MCF 10A (cell line): ENCODE measurements at regions not wholly inside any gene's neighbourhood (a gene's known extent, or its start where the extent isn't known, plus 50 kb on each side); places are given as distances from the start of the nearest gene placed in this dataset.

Source experiments
- BruUV-seq: library from RNA; stranded (reverse); fragments of 400-500 nt; replicated peaks from 2 replicates; lab custom pipeline; 2021; lab: Mats Ljungman, UMichigan
- CTCF ChIA-PET: fragments of 300-600 bp; sonication (Branson Sonifier 250); formaldehyde crosslinking; extraction: SDS; loops from one replicate; lab custom pipeline; 2021; ENCODE audit warnings: antibody characterized with exemption, inconsistent platforms; lab: Yijun Ruan, JAX
- POLR2A ChIA-PET: fragments of 300-600, 350-650 bp; sonication (Branson Sonifier 250); formaldehyde crosslinking; extraction: SDS; loops from one replicate; lab custom pipeline; 2020; ENCODE audit warnings: antibody characterized with exemption, inconsistent platforms; lab: Yijun Ruan, JAX
- DNase-seq: peaks from one replicate; pipeline ENCODE4 v3.0.0-alpha.2; 2018; ENCODE audit not compliant: unreplicated experiment
- H3K27ac Mint-ChIP-seq: one replicate; pipeline ENCODE4 v1.8.0; 2022; ENCODE audit warnings: mild to moderate bottlenecking, low read depth, mixed read lengths; ENCODE audit not compliant: unreplicated experiment
- H3K27me3 Mint-ChIP-seq: one replicate; pipeline ENCODE4 v1.8.0; 2022; ENCODE audit warnings: mixed read lengths; ENCODE audit not compliant: insufficient read depth, unreplicated experiment
- H3K36me3 Mint-ChIP-seq: one replicate; pipeline ENCODE4 v1.8.0; 2022; ENCODE audit warnings: mild to moderate bottlenecking, moderate library complexity, mixed read lengths; ENCODE audit not compliant: insufficient read depth, unreplicated experiment
- H3K4me1 Mint-ChIP-seq: one replicate; pipeline ENCODE4 v1.8.0; 2022; ENCODE audit warnings: mixed read lengths; ENCODE audit not compliant: insufficient read depth, unreplicated experiment
- H3K4me3 Mint-ChIP-seq: one replicate; pipeline ENCODE4 v1.8.0; 2022; ENCODE audit warnings: mild to moderate bottlenecking, moderate library complexity, mixed read lengths; ENCODE audit not compliant: unreplicated experiment
- H3K9me3 Mint-ChIP-seq: one replicate; pipeline ENCODE4 v1.8.0; 2022; ENCODE audit warnings: mixed read lengths; ENCODE audit not compliant: unreplicated experiment
- intact Hi-C: fragments of 100-400 bp; cut with micrococcal nuclease; formaldehyde crosslinking; loops from 2 replicates; pipeline ENCODE4 v1.14.1; 2022
- TF ChIP-seq, protein P1 (sequence below): fragments of 200-600 bp; IDR thresholded peaks from one replicate; pipeline ENCODE4 v1.8.0; 2022; ENCODE audit warnings: antibody characterized with exemption, mild to moderate bottlenecking; ENCODE audit not compliant: unreplicated experiment

DNA sequence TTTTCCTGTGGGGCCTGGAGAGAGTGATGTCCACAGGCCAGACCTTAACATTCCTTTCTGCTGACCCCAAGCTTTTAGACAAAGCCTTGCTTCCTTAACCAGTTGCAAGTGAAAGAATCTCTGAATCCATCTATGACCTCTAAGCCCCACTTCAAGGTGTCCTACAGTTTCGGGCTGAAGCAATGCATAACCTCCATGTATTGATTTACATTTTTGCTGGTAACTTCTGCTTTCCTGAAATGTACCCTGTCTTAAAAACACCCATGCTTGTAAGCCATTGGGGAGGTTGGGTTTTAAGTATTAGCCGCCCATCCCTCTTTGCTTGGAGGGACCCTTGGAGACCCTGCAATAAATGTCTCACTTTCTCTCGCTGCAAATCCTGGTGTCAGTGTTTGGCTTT lies 190.6 kb downstream of the VRK1 start:
- Mint-ChIP-seq H3K36me3 (no peaks in the 10 kb centered on the region), H3K4me1 (no peaks in the 10 kb centered on the region), H3K4me3 (no peak overlapping the region), H3K27ac (no peak overlapping the region), H3K9me3 (no peaks in the 10 kb centered on the region), H3K27me3 (peaks cover 7% of the 10 kb centered on the region)
- intact Hi-C loops: no loop called here
- TF ChIP-seq, protein P1, sequence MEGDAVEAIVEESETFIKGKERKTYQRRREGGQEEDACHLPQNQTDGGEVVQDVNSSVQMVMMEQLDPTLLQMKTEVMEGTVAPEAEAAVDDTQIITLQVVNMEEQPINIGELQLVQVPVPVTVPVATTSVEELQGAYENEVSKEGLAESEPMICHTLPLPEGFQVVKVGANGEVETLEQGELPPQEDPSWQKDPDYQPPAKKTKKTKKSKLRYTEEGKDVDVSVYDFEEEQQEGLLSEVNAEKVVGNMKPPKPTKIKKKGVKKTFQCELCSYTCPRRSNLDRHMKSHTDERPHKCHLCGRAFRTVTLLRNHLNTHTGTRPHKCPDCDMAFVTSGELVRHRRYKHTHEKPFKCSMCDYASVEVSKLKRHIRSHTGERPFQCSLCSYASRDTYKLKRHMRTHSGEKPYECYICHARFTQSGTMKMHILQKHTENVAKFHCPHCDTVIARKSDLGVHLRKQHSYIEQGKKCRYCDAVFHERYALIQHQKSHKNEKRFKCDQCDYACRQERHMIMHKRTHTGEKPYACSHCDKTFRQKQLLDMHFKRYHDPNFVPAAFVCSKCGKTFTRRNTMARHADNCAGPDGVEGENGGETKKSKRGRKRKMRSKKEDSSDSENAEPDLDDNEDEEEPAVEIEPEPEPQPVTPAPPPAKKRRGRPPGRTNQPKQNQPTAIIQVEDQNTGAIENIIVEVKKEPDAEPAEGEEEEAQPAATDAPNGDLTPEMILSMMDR: no peak
- POLR2A ChIA-PET: no interaction called here
- CTCF ChIA-PET: interaction anchor here (0.6 kb wide), 1 partner anchor 1460 kb away, joined by 3 read pairs; no protein-coding TSS in a partner anchor
- BruUV-seq: no TSS peak
- DNase-seq: no peak

DNA sequence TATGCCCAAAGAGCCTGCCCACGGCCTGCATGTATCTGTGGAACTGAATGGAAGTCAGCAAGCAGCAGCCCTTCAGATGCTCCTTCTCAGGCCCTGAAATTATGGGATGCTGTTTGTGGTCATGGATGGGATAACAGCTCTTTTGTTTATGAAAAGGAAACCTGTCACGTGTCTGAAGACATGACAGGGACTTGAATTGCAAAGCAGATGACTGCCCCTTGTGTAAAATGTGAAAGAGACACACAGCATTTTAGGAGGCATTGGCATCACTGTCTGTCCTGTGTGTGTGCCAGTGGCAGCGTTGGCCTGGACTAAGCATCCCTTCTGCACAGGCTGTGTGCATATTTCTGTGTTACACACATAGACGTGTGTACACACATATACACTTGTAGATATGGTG lies 192.1 kb downstream of the VRK1 start:
- Mint-ChIP-seq H3K4me3 (no peak overlapping the region), H3K27me3 (peaks cover 22% of the 10 kb centered on the region), H3K27ac (no peak overlapping the region), H3K9me3 (no peaks in the 10 kb centered on the region), H3K36me3 (no peaks in the 10 kb centered on the region), H3K4me1 (no peaks in the 10 kb centered on the region)
- ChIA-PET POLR2A (no interaction called here), CTCF (no interaction called here)
- TF ChIP-seq, protein P1: no peak
- DNase-seq: no peak
- intact Hi-C loops: no loop called here
- BruUV-seq: no TSS peak

DNA sequence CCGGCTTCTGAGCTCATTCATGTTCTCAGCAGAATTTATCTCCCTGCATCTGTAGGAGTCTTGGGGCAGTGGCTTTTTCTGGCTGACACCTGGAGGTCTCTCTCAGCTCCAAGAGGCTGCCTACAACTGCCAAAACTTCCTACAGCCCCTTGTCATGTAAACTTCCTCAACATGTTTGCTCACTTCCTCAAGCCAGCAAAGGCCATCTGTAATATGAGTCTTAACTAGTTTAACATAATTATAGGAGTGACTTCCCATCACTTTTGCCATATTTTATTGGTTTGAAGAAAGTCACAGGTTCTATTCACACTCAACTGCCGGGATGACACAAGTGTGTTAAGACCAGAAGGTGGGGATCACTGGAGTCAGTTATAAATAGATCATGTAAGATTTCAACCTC lies 194.0 kb downstream of the VRK1 start:
- ChIA-PET POLR2A (no interaction called here), CTCF (no interaction called here)
- Mint-ChIP-seq H3K27ac (no peak overlapping the region), H3K4me1 (no peaks in the 10 kb centered on the region), H3K36me3 (no peaks in the 10 kb centered on the region), H3K4me3 (no peak overlapping the region), H3K27me3 (peaks cover 28% of the 10 kb centered on the region), H3K9me3 (no peaks in the 10 kb centered on the region)
- TF ChIP-seq, protein P1: no peak
- intact Hi-C loops: no loop called here
- BruUV-seq: no TSS peak
- no peak for DNase-seq

DNA sequence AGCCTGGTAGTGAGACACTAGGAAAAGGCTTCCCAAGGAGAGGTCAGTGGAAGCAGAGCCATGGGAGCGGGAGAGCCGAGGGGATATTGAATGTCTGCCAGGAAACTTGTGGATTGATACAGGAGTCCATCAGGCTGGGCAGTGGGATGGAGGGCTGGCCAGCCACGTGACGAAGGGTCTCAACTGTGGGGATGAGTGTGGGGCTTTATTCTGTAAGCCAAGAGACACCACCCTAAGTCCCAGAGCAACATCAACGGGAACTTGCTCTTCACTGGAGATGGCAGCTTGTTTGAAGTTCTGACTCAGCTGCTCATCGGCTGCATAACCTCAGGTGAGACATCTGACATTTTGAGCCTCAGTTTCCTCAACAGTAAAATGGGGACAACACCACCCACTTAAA lies 197.8 kb downstream of the VRK1 start:
- ChIA-PET CTCF (no interaction called here), POLR2A (no interaction called here)
- TF ChIP-seq, protein P1: no peak
- BruUV-seq: no TSS peak
- peaks cover 4% of the 10 kb centered on the region for H3K36me3 Mint-ChIP-seq
- H3K27ac Mint-ChIP-seq: no peak overlapping the region
- no peaks in the 10 kb centered on the region for H3K9me3 Mint-ChIP-seq
- intact Hi-C loops: no loop called here
- no peak overlapping the region for H3K4me3 Mint-ChIP-seq
- H3K4me1 Mint-ChIP-seq: no peaks in the 10 kb centered on the region
- DNase-seq: no peak
- peaks cover 28% of the 10 kb centered on the region for H3K27me3 Mint-ChIP-seq
